A549 (cell line): ENCODE measurements at regions not wholly inside any gene's neighbourhood (a gene's known extent, or its start where the extent isn't known, plus 50 kb on each side); places are given as distances from the start of the nearest gene placed in this dataset.
A peak's percentile ranks its signal among the peaks of the same experiment; 100 is the strongest.

Experiments used
- ATAC-seq, 2 experiments: fragments of 200-7000 bp in 1 of 2; fragments of >200 bp in 1 of 2; cut with Nextera tagmentation in 1 of 2; cut with Tn5 transposase in 1 of 2; 3 replicates each; pipeline versions ENCODE4 v1.8.0 to v1.9.1; 2018 to 2020; ENCODE audit warnings: mild to moderate bottlenecking in 1 of 2, moderate library complexity in 1 of 2
- CTCF ChIA-PET: fragments of 300-600 bp; sonication (Branson Sonifier 250); formaldehyde crosslinking; extraction: SDS; loops from one replicate; lab custom pipeline; 2021; ENCODE audit warnings: antibody characterized with exemption, inconsistent platforms; lab: Yijun Ruan, JAX
- POLR2A ChIA-PET: fragments of 350-600 bp; formaldehyde crosslinking; extraction: SDS; loops from one replicate; lab custom pipeline; 2021; ENCODE audit warnings: antibody characterized with exemption, inconsistent platforms; lab: Yijun Ruan, JAX
- DNase-seq, 2 experiments: peaks; one replicate each; pipeline versions ENCODE4 v3.0.0 to v3.0.0-alpha.2; 2011 to 2016; ENCODE audit warnings: low read depth in 1 of 2, low spot score in 1 of 2
- FAIRE-seq: peaks from 2 replicates; lab custom pipeline; 2011; peaks lifted over from hg19 to GRCh38; lab: Jason Lieb, UNC
- H3K27ac ChIP-seq, 2 experiments: fragments of >200 bp; sonication (Bioruptor Twin); formaldehyde crosslinking; 3 replicates each; pipeline ENCODE4 v1.5.1; 2016 to 2017
- H3K4me1 ChIP-seq: fragments of >200 bp; sonication (Bioruptor Twin); formaldehyde crosslinking; 3 replicates; pipeline ENCODE4 v1.6.1; 2016
- H3K4me2 ChIP-seq: fragments of >200 bp; sonication (Bioruptor Twin); formaldehyde crosslinking; 3 replicates; pipeline ENCODE4 v1.6.1; 2016
- H3K4me3 ChIP-seq: fragments of >200 bp; sonication (Bioruptor Twin); formaldehyde crosslinking; 3 replicates; pipeline ENCODE4 v1.5.1; 2016
- H3K9me3 ChIP-seq: fragments of >200 bp; sonication (Bioruptor Twin); formaldehyde crosslinking; 3 replicates; pipeline ENCODE4 v1.6.1; 2016
- CEBPB ChIP-seq, 2 experiments: fragments of >200 bp in 1 of 2; sonication (Bioruptor Twin) in 1 of 2; formaldehyde crosslinking in 1 of 2; IDR thresholded peaks; 2 replicates each; pipeline ENCODE4 v1.6.1; 2012 to 2016
- EP300 ChIP-seq, 2 experiments: fragments of >200 bp; sonication (Bioruptor Twin); formaldehyde crosslinking; IDR thresholded peaks; 2 replicates in 1 of 2; 3 replicates in 1 of 2; pipeline ENCODE4 v1.6.1; 2016 to 2017
- FOSB ChIP-seq: fragments of 250-450 bp; sonication (Bioruptor Pico); IDR thresholded peaks from 2 replicates; pipeline ENCODE4 v1.5.0; 2020; ENCODE audit warnings: mild to moderate bottlenecking, moderate library complexity
- FOSL2 ChIP-seq, 2 experiments: fragments of 450-650 bp in 1 of 2; fragments of >200 bp in 1 of 2; sonication (Bioruptor Twin) in 1 of 2; formaldehyde crosslinking; IDR thresholded peaks; 2 replicates each; pipeline versions ENCODE4 v1.5.0 to v1.6.1; 2016 to 2020; ENCODE audit warnings: mild to moderate bottlenecking in 1 of 2, moderate library complexity in 1 of 2
- FOXS1 ChIP-seq: fragments of 250-450 bp; sonication (Bioruptor Pico); IDR thresholded peaks from 2 replicates; pipeline ENCODE4 v1.5.0; 2020; ENCODE audit warnings: mild to moderate bottlenecking, moderate library complexity
- HDAC2 ChIP-seq: fragments of 200-600 bp; sonication (generic); IDR thresholded peaks from 2 replicates; pipeline ENCODE4 v1.6.1; 2016
- HOXB13 ChIP-seq: fragments of 250-450 bp; sonication (Bioruptor Pico); IDR thresholded peaks from 2 replicates; pipeline ENCODE4 v1.5.0; 2020; ENCODE audit warnings: low read depth, mild to moderate bottlenecking, moderate library complexity
- JUN ChIP-seq, 2 experiments: fragments of >200 bp; sonication (Bioruptor Twin); formaldehyde crosslinking; IDR thresholded peaks; 2 replicates in 1 of 2; 3 replicates in 1 of 2; pipeline ENCODE4 v1.6.1; 2016 to 2017
- JUNB ChIP-seq: fragments of >200 bp; sonication (Bioruptor Twin); formaldehyde crosslinking; IDR thresholded peaks from 2 replicates; pipeline ENCODE4 v1.6.1; 2016
- KDM5A ChIP-seq: fragments of 200-600 bp; sonication (generic); IDR thresholded peaks from 2 replicates; pipeline ENCODE4 v1.6.1; 2016; ENCODE audit warnings: antibody characterized with exemption, mild to moderate bottlenecking
- NPAS2 ChIP-seq: fragments of 250-450 bp; sonication (Bioruptor Pico); IDR thresholded peaks from 2 replicates; pipeline ENCODE4 v1.8.0; 2022; ENCODE audit warnings: mild to moderate bottlenecking, moderate library complexity, borderline replicate concordance
- NR3C1 ChIP-seq: fragments of >200 bp; sonication (Bioruptor Twin); formaldehyde crosslinking; IDR thresholded peaks from 3 replicates; pipeline ENCODE4 v1.6.1; 2017
- PHF8 ChIP-seq: fragments of 200-600 bp; sonication (generic); IDR thresholded peaks from 2 replicates; pipeline ENCODE4 v1.6.1; 2016; ENCODE audit warnings: low read depth, mild to moderate bottlenecking, antibody characterized with exemption, moderate library complexity, borderline replicate concordance
- SMC3 ChIP-seq: fragments of >200 bp; sonication (Bioruptor Twin); formaldehyde crosslinking; IDR thresholded peaks from 3 replicates; pipeline ENCODE4 v1.6.1; 2018; ENCODE audit warnings: inconsistent platforms
- SREBF2 ChIP-seq: fragments of 450-650 bp; IDR thresholded peaks from 2 replicates; pipeline ENCODE4 v1.6.1; 2014; ENCODE audit warnings: mild to moderate bottlenecking, moderate library complexity
- TFCP2L1 ChIP-seq: fragments of 250-450 bp; sonication (Bioruptor Pico); IDR thresholded peaks from 2 replicates; pipeline ENCODE4 v1.5.0; 2021; ENCODE audit warnings: mild to moderate bottlenecking
- TP53 ChIP-seq: fragments of 250-450 bp; sonication (Bioruptor Pico); IDR thresholded peaks from 2 replicates; pipeline ENCODE4 v1.5.0; 2021; ENCODE audit warnings: mild to moderate bottlenecking, moderate library complexity
- ZC3H11A ChIP-seq: fragments of 450-650 bp; IDR thresholded peaks from 2 replicates; pipeline ENCODE4 v1.6.1; 2014; ENCODE audit warnings: antibody characterized with exemption, mild to moderate bottlenecking
- ZNF302 ChIP-seq: fragments of 250-450 bp; sonication (Bioruptor Pico); IDR thresholded peaks from 2 replicates; pipeline ENCODE4 v1.9.0; 2021; ENCODE audit warnings: inconsistent platforms, mild to moderate bottlenecking, moderate library complexity
- WGBS: methylation state at CpG from one replicate; pipeline ENCODE4 v1.1.6; 2017; ENCODE audit errors: missing lambda C conversion rate; 5-methylcytosine and 5-hydroxymethylcytosine counted together
- TF ChIP-seq, protein P1 (sequence below): fragments of 250-450 bp; sonication (Bioruptor Pico); IDR thresholded peaks from 2 replicates; pipeline ENCODE4 v1.5.0; 2020; ENCODE audit warnings: low read depth, mild to moderate bottlenecking, moderate library complexity
- TF ChIP-seq, protein P2 (sequence below): IDR thresholded peaks from 2 replicates; pipeline ENCODE4 v1.6.1; 2012; ENCODE audit warnings: low read depth, borderline replicate concordance
- TF ChIP-seq, protein P3 (sequence below): fragments of 450-650 bp; IDR thresholded peaks from 2 replicates; pipeline ENCODE4 v1.6.1; 2014; ENCODE audit warnings: antibody characterized with exemption
- TF ChIP-seq, protein P4 (sequence below): IDR thresholded peaks from 2 replicates; pipeline ENCODE4 v1.6.1; 2012
- TF ChIP-seq, protein P5 (sequence below): fragments of >200 bp; sonication (Bioruptor Twin); formaldehyde crosslinking; IDR thresholded peaks from 3 replicates; pipeline ENCODE4 v1.6.1; 2016
- TF ChIP-seq, protein P6 (sequence below): fragments of >200 bp; sonication (Bioruptor Twin); formaldehyde crosslinking; IDR thresholded peaks from 2 replicates; pipeline ENCODE4 v1.6.1; 2016

DNA sequence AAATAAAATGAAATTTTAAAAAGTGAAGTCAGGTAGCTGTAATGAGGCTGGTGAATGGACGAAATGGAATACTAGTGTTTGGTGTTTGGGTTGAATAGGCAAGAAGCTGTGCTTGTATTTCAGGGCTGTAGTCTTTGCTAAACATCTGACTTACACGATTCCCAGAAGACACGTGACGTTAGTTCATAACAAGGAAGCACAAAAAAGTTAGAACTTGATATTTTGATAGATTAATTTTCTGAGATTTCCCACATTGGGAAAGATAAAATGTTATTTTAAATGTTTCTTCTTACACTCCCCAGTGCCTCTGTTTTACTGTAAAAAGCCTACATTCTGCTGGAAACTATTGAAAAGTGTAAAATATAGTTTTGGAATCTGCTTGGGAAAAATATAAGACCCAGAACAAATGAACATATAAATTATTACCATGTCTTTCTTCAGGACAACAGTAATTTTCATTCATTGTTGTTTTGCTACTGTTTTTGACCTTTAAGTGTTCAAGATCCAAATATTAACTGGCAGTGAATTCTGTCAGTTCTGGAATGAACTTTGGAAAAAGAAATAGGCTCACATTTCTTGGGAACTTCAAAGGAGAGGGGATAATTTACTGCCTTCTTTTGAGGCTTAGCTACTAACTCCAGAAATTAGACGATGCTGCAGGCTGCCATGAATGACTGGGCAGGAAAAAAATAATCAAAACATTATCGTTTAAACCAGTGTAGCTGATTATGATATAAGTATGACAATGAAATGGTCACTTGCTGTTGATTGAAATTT lies 241.3 kb downstream of the SLITRK6 start:
- WGBS, result 33% methylated on average over 6 of the region's 6 CpGs
- no peak for FAIRE-seq

DNA sequence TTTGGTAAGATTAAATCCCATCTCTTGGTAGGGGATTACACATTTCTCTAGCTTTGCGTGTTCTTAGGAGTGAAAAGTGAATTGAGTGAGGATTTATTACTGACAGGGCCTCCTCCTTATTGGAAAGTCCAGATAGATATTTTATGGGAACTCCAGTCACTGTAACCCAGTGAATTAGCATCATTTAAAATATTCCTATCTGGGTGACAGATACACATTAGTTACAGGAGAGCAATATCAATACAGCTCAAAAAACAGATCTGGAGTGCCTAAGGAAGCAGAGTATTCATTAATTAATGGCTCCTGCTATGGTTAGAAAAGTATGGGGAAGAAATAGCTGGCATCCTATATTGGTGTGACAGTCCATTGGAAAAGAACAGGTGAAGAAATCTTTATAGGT lies 248.2 kb downstream of the SLITRK6 start:
- CTCF ChIA-PET, result no interaction called here
- Histone ChIP-seq H3K9me3 (peaks cover 10% of the 10 kb centered on the region; the same call in 1 of the 3 replicates), H3K4me2 (no peak overlapping the region)
- TF ChIP-seq, protein P1, sequence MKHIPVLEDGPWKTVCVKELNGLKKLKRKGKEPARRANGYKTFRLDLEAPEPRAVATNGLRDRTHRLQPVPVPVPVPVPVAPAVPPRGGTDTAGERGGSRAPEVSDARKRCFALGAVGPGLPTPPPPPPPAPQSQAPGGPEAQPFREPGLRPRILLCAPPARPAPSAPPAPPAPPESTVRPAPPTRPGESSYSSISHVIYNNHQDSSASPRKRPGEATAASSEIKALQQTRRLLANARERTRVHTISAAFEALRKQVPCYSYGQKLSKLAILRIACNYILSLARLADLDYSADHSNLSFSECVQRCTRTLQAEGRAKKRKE (CRISPR knock-in tag), result no peak
- TF ChIP-seq SMC3, result no peak
- no peak for TF ChIP-seq NPAS2 (CRISPR knock-in tag)
- TF ChIP-seq, protein P2, sequence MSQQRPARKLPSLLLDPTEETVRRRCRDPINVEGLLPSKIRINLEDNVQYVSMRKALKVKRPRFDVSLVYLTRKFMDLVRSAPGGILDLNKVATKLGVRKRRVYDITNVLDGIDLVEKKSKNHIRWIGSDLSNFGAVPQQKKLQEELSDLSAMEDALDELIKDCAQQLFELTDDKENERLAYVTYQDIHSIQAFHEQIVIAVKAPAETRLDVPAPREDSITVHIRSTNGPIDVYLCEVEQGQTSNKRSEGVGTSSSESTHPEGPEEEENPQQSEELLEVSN, result no peak
- TF ChIP-seq FOSL2 (IDR thresholded peaks at IDR 0.05), result no peak
- TF ChIP-seq FOSL2 (CRISPR knock-in tag; IDR thresholded peaks at IDR 0.05), result no peak
- TF ChIP-seq TP53 (CRISPR knock-in tag), result no peak
- TF ChIP-seq CEBPB (IDR thresholded peaks at IDR 0.05), result no peak
- TF ChIP-seq ZNF302 (CRISPR knock-in tag), result no peak
- TF ChIP-seq, protein P3, sequence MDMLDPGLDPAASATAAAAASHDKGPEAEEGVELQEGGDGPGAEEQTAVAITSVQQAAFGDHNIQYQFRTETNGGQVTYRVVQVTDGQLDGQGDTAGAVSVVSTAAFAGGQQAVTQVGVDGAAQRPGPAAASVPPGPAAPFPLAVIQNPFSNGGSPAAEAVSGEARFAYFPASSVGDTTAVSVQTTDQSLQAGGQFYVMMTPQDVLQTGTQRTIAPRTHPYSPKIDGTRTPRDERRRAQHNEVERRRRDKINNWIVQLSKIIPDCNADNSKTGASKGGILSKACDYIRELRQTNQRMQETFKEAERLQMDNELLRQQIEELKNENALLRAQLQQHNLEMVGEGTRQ, result no peak
- no peak for TF ChIP-seq FOSB
- TF ChIP-seq, protein P4, sequence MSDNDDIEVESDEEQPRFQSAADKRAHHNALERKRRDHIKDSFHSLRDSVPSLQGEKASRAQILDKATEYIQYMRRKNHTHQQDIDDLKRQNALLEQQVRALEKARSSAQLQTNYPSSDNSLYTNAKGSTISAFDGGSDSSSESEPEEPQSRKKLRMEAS, result no peak
- no peak for TF ChIP-seq NR3C1
- no peak for TF ChIP-seq JUN (IDR thresholded peaks at IDR 0.05)
- no peak for TF ChIP-seq HOXB13 (CRISPR knock-in tag)
- no peak for TF ChIP-seq JUNB
- no peak for TF ChIP-seq PHF8
- no peak for TF ChIP-seq TFCP2L1
- no peak for TF ChIP-seq EP300 (IDR thresholded peaks at IDR 0.05)
- TF ChIP-seq, all 56 proteins: peak for 0
- DNase-seq (no peak), FAIRE-seq (no peak), ATAC-seq (no peak)
- WGBS, result 80% methylated on average over 1 of the region's 1 CpG
- H3K27ac ChIP-seq, result no peak overlapping the region
- POLR2A ChIA-PET, result no interaction called here
- H3K4me3 ChIP-seq, result no peak overlapping the region
- H3K4me1 ChIP-seq, result no peaks in the 10 kb centered on the region

More for the DNA sequence above, 241.3 kb downstream of the SLITRK6 start:
- H3K4me2 ChIP-seq, result peak overlapping the region; percentile 67
- no peaks in the 10 kb centered on the region for H3K9me3 ChIP-seq
- POLR2A ChIA-PET, result no interaction called here
- ATAC-seq (no peak), DNase-seq (no peak)
- CTCF ChIA-PET, result no interaction called here
- no peaks in the 10 kb centered on the region for H3K4me1 ChIP-seq
- H3K4me3 ChIP-seq, result no peak overlapping the region; the same call in 2 of the 3 replicates
- TF ChIP-seq, protein P5, sequence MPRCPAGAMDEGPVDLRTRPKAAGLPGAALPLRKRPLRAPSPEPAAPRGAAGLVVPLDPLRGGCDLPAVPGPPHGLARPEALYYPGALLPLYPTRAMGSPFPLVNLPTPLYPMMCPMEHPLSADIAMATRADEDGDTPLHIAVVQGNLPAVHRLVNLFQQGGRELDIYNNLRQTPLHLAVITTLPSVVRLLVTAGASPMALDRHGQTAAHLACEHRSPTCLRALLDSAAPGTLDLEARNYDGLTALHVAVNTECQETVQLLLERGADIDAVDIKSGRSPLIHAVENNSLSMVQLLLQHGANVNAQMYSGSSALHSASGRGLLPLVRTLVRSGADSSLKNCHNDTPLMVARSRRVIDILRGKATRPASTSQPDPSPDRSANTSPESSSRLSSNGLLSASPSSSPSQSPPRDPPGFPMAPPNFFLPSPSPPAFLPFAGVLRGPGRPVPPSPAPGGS, result no peak
- TF ChIP-seq ZC3H11A (no peak), FOXS1 (CRISPR knock-in tag) (no peak), SREBF2 (no peak), HDAC2 (no peak), KDM5A (no peak), JUNB (no peak)
- TF ChIP-seq, protein P6, sequence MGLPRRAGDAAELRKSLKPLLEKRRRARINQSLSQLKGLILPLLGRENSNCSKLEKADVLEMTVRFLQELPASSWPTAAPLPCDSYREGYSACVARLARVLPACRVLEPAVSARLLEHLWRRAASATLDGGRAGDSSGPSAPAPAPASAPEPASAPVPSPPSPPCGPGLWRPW, result no peak
- peak overlapping the region; percentile 53 to 56; a peak in 3 of 6 replicates for H3K27ac ChIP-seq
